Left ventricle myocardium inferior (tissue), 1 donor: ENCODE measurements at regions not wholly inside any gene's neighbourhood (a gene's known extent, or its start where the extent isn't known, plus 50 kb on each side); places are given as distances from the start of the nearest gene placed in this dataset.

Experiments
- DNase-seq: peaks from one replicate; pipeline ENCODE4 v3.0.0-alpha.2; 2020
- H3K27ac ChIP-seq: fragments of 200-600 bp; replicated peaks from 2 replicates; pipeline ENCODE4 v1.8.0; 2021
- H3K27me3 ChIP-seq: fragments of 200-600 bp; 2 replicates; pipeline ENCODE4 v1.8.0; 2021; ENCODE audit warnings: low read depth
- H3K36me3 ChIP-seq: fragments of 200-600 bp; 2 replicates; pipeline ENCODE4 v1.8.0; 2021
- H3K4me1 ChIP-seq: fragments of 200-600 bp; 2 replicates; pipeline ENCODE4 v1.8.0; 2021
- H3K4me3 ChIP-seq: fragments of 200-600 bp; 2 replicates; pipeline ENCODE4 v1.8.0; 2021; ENCODE audit warnings: mild to moderate bottlenecking, moderate library complexity
- H3K9me3 ChIP-seq: fragments of 200-600 bp; replicated peaks from 2 replicates; pipeline ENCODE4 v1.8.0; 2021
- intact Hi-C: fragments of 100-400 bp; cut with micrococcal nuclease; formaldehyde crosslinking; loops from one replicate; pipeline ENCODE4 v1.11.0; 2022
- TF ChIP-seq, protein P1 (sequence below): fragments of 200-600 bp; IDR thresholded peaks from 2 replicates; pipeline ENCODE4 v1.8.0; 2021; ENCODE audit warnings: antibody characterized with exemption, mild to moderate bottlenecking, borderline replicate concordance
- donor health status: DM: no; HTN: yes; CAD: no; lungs with severe emphysema.

DNA sequence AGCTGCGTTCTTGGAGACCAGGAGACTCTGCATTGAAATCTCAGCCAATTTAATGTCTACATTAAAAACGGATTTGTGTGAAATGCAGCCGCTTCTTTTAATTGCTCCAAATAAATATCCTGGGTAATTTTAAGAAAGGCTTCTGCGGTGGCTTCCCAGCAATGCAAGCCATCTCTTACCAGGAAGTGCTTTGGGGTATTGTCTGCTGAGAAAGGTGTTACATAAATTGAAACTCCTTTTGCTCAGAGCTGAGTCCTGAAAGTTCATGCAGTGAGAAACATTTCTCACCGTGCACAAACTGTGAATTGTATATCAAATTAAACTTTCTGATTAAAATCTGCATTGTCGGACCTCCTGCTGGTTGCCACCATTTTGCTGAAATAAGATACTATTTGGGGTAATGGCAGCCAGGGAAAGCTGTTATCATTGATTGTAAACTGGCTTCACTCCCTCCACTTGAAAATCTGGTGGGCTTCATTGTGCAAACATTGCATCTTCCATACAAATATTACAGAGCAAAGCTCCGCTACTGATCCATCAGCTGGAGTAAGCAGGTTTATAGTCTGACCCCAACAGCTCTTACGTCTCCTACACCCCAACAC lies 59.5 kb downstream of the ZIC5 start:
- Histone ChIP-seq H3K27ac (no peak overlapping the region), H3K27me3 (peaks cover 92% of the 10 kb centered on the region), H3K4me1 (no peaks in the 10 kb centered on the region), H3K4me3 (no peak overlapping the region), H3K36me3 (no peaks in the 10 kb centered on the region), H3K9me3 (no peaks in the 10 kb centered on the region)
- DNase-seq = no peak
- intact Hi-C loops = loop anchor here (10.0 kb wide), 1 partner anchor 257 kb away; no protein-coding TSS in a partner anchor
- TF ChIP-seq, protein P1, sequence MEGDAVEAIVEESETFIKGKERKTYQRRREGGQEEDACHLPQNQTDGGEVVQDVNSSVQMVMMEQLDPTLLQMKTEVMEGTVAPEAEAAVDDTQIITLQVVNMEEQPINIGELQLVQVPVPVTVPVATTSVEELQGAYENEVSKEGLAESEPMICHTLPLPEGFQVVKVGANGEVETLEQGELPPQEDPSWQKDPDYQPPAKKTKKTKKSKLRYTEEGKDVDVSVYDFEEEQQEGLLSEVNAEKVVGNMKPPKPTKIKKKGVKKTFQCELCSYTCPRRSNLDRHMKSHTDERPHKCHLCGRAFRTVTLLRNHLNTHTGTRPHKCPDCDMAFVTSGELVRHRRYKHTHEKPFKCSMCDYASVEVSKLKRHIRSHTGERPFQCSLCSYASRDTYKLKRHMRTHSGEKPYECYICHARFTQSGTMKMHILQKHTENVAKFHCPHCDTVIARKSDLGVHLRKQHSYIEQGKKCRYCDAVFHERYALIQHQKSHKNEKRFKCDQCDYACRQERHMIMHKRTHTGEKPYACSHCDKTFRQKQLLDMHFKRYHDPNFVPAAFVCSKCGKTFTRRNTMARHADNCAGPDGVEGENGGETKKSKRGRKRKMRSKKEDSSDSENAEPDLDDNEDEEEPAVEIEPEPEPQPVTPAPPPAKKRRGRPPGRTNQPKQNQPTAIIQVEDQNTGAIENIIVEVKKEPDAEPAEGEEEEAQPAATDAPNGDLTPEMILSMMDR = no peak

DNA sequence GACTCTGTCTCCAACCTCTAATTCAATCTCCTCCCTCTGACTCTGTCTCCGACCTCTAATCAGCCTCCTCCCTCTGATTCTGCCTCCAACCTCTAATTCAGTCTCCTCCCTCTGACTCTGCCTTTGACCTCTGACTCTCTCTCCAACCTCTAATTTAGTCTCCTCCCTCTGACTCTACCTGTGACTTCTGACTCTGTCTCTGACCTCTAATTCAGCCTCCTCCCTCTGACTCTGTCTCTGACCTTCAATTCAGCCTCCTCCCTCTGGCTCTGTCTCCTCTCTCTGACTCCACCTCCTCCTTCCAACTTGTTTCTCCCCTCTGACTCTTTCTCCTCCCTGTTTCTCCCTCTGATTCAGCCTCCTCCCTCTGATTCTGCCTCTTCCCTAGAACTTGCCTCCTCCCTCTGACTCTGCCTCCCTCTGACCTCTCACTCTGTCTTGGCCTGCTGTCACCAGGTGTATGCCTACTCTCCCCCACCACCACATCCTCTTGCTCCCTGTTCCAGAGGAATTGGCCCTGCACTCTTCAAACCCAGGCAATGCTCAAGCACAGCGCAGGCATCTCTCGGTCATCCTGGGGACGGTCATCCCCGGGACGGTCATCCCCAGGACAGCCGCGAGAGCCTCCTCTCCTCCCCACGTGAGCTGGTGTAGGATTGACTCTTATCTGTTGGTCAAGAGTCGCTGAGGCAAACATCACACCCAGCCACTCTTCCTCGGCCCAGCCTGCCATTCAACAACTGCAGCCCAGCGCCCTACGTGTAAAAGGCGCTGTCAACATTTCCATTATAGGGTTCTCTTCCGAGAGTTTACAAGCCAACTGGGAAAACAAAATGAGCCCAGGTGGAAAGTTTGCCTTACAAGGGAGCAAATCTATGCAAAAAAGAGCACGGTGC lies 60.2 kb downstream of the ZIC5 start:
- H3K4me1 ChIP-seq = no peaks in the 10 kb centered on the region
- no peak for DNase-seq
- no peaks in the 10 kb centered on the region for H3K9me3 ChIP-seq
- no peaks in the 10 kb centered on the region for H3K36me3 ChIP-seq
- TF ChIP-seq, protein P1 = no peak
- H3K27me3 ChIP-seq = peaks cover 99% of the 10 kb centered on the region
- no peak overlapping the region for H3K4me3 ChIP-seq
- H3K27ac ChIP-seq = no peak overlapping the region
- intact Hi-C loops = loop anchor here (10.0 kb wide), 1 partner anchor 257 kb away; no protein-coding TSS in a partner anchor

DNA sequence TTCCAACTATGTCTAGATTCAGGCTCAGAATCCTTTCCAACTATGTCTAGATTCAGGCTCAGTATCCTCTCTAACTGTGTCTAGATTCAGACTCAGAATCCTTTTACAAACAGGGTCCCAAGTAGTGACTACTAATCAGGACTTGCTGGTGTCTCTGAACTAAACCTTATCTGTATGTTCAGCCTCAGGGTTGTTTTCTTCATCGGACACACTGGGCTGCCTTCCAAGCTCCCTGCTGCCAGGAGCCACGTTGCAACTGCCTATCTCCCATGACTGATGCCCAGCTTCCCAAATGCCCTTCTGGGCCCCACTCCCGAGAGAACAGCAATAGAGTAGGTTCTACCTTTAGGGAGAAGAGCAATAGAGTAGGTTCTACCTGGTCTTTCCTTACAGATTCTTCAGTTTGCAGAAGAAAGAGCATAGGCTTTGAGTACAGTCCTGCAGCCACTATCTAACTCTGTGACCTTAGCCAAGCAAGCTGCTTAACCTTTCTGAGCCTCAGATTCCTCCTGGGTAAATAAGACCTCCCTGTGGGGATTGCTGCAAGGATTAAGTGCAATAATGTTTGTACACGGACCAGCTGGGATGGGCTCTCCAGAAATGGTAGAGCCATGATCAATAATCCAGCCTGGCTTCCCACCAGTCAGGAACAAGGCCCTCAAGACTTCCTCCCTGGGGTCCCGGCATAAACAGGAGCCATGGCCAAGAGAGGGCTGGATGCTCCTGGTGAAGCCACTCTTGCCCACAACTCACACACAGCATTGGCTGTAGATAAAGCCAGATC lies 61.5 kb downstream of the ZIC5 start:
- Histone ChIP-seq H3K9me3 (no peaks in the 10 kb centered on the region), H3K27me3 (peaks cover 99% of the 10 kb centered on the region), H3K4me1 (no peaks in the 10 kb centered on the region), H3K27ac (no peak overlapping the region), H3K4me3 (no peak overlapping the region), H3K36me3 (no peaks in the 10 kb centered on the region)
- intact Hi-C loops = loop anchor here (10.0 kb wide), 1 partner anchor 255 kb away; no protein-coding TSS in a partner anchor
- peak; percentile 36 for DNase-seq
- TF ChIP-seq, protein P1 = no peak

DNA sequence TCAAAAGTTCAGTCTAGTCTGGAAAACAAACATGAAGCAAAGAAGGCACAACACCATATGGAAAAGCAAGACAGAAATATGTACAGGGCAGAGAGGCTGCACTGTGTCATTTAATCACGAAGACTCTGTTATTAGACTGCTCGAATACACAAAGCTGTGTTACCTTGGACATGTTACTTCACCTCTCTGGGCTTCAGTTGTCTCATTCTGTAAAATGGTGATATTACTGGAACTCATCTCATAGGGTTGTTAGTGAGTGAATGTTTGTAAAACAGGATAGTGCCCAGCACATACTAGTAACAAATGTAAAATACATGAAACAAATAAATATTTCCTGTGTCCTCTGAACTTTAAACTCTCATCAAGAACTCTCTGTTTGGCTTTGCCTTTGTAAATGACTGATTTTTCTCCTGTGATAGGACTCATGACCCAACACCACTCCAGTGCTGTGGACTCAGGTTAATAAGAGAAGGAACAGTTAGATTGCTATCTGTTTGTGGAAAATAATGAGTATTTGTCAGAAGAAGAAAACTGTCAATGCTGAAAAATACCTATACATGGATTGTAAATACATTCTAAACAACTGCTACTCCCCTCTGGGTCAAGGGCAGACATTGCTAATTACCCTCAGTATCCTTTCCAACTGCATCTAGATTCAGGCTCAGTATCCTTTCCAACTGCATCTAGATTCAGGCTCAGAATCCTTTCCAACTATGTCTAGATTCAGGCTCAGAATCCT lies 62.3 kb downstream of the ZIC5 start:
- no peak overlapping the region for H3K27ac ChIP-seq
- no peaks in the 10 kb centered on the region for H3K9me3 ChIP-seq
- no peak for DNase-seq
- TF ChIP-seq, protein P1 = no peak
- no peaks in the 10 kb centered on the region for H3K4me1 ChIP-seq
- peaks cover 99% of the 10 kb centered on the region for H3K27me3 ChIP-seq
- no peak overlapping the region for H3K4me3 ChIP-seq
- intact Hi-C loops = no loop called here
- H3K36me3 ChIP-seq = no peaks in the 10 kb centered on the region
